GM19452 (cell line): ENCODE measurements at regions not wholly inside any gene's neighbourhood (a gene's known extent, or its start where the extent isn't known, plus 50 kb on each side); places are given as distances from the start of the nearest gene placed in this dataset.

Experiments used
- ATAC-seq: cut with Tn5 transposase; IDR thresholded peaks from one replicate; pipeline ENCODE4 v1.9.1; 2021; ENCODE audit not compliant: unreplicated experiment

GRCh38 chr16:55214412-55214811, 109.6 kb upstream of the IRX6 start:
- no peak for ATAC-seq

DNA sequence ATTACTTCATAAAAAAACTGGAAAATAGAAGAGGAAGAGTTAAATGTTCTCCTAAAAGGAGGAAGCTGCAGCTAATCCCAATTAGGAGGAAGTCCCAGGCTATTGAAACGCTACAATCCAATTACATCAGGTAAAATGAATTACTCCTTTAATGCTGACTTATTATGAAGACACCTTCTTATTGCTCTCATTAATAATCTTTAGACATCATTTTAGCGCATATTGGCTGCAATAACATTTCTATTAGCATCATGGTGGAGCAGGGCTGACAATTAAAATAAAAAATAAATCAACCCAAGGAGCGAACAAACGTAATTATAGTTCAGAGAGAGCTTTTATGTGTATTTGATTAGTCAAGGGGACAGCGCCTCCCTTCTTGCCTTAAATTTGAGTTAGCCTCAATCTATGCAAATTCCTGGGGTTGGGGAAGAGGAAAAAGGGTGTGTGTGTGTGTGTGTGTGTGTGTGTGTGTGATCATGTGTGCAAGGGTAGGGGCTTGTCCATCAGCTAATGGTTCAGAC, 109.0 kb upstream of the IRX6 start:
- ATAC-seq: no peak

- ATAC-seq: no peak
Measured at GRCh38 chr16:55217392-55217791, 106.6 kb upstream of the IRX6 start.

- no peak for ATAC-seq
Measured at GRCh38 chr16:55221836-55222235, 102.2 kb upstream of the IRX6 start.

DNA sequence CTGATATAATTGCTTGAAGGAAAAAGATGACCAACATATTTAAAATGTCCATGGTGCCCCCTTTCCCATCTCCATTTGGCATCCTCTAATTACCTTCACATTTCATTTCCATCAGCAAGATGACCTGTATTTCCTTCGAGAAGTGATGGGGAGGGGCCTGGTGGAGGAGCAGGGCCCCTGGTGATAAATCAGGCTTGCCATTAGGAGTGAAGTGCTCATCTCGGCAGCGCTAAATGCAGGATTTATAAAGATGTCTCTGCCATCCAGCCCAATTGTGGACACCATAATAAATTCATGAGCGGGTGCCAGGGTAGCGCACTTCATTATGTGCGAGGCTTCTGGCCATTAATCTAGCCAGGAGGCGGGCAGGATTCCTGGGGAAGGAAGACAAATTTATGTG, 101.5 kb upstream of the IRX6 start:
- ATAC-seq: no peak

DNA sequence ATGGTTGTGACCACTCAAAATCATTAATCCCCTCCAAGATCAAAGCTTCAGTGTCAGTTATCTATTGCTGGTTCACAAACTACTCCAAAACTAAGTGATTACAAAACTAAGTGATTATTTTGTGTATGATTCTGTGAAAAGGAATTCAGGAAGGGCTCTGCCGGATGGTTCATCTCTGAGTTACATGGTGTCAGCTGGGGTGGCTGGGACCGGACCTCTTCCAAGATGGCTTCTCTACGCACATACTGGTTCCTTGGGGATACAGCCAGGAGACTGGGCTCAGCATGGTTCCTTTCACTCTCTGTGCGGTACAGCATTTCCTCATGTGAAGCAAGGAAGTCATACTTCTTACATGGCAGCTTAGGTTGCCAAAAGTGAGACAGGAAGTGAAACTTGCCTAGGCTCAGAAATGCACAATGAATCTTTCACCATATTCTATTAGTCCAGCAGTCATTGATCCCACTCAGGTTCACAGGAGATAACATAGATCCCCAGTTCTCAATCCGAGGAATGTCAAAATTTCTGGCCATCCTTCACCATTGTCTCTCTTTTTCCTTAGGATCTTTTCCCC, 97.9 kb upstream of the IRX6 start:
- ATAC-seq: no peak

DNA sequence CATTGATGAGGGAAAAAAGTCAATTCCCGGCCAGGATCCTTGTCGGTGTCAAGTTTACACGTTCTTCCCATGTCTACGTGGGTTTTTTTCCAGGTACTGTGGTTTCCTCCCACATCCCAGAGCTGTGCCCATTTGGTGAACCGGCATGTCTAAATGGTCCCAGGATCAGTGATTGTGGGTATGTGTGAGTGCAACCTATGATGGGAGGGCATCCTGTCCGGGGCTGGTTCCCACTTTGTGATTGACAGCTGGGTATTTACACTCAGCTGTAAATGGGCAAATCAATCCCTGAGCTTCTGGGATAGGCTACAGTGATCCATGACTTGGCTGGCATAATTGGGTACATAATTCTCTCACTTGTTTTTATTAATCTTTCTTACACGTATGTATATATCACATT, 91.2 kb upstream of the IRX6 start:
- ATAC-seq: no peak

DNA sequence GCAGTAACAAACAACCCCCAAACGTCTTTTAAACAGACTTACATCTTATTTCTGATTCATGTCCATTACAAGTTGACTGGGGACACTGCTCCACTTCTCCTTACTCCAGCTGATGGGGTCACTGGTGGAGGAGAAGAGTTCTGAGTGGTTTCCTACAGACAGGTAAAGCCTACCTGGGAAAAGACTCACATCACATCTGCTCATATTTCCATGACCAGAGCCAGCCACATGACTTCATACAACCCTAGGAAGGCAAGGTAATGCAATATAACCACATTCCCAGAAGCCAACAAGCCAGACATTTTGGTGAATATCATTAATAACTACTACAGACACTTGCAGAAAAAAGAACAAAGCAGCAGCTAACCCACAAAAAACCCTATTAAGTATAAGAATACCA, 90.5 kb upstream of the IRX6 start:
- no peak for ATAC-seq

DNA sequence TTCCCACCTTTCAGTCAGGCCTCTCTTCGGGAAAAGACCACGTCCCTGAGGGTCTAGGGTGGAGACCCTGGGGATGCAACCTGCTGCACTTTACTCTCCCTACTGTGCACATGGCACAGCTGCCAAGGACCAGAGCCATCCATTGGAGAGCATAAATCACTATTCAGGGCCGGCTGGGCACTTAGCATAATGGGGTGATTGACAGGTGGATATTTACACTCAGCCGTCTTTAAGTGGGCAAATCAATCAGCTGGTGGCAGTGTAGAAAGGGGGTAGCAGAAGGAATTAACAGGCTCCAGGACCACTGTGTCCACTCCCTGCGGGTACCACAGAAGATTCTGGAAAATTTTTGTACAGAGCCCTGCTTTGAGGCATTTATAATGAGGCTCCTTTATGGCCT, 87.3 kb upstream of the IRX6 start:
- ATAC-seq: no peak

DNA sequence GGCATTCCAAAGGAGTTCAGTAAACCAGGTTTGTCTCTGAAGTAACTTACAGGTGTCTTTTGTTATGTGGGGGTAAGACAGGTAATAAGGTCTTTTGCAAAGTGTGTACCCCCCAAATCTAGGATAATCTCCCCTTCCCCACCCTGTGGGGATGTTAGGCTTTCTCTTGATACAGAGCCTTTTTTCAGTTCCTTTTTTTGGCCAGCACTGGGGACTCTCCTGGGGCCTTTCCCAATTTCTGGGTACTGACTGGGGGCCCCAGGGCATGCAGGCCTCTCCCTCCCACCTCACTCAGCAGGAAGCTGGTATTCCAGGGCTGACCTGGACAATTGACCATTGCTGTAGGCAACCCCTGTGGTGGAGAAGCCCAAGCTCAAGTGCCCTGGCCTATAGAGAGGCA, 84.3 kb upstream of the IRX6 start:
- no peak for ATAC-seq

DNA sequence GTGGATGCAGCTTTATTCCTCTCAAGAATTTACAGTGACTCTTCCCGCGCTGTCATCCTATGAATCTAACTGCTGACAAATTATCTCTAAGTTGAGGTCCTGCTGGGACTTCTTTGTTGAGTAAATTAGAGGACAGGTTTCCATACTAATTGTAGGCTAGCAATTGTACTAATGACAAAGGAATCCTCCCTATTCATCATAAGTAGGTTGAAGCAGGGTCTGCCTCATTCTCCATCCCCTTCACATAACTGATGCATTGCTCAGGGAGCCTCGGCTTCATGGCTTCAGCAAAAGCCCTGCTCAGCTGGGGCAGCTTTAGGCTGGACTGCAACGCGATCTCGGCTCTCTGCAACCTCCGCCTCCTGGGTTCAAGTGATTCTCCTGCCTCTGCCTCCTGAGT, 83.1 kb upstream of the IRX6 start:
- no peak for ATAC-seq

DNA sequence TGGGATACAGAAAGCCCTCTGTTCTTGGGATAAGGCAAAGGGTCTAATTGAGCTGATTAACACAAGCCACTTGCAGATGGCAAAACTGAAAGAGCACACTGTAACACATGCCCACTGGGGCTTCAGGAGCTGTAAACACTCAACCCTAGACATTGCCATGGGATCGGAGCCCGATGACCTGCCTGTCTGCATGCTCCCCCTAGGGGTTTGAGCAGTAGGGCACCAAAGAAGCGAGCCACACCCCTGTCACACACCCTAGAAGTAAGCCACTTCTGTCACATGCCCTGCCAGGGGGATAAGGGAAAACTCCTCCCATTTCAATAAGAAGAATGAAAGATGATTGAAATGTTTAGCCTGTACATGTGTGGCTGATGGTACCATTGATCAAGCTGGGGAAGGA, 81.3 kb upstream of the IRX6 start:
- no peak for ATAC-seq

- ATAC-seq: no peak
Measured at GRCh38 chr16:55248058-55248457, 75.9 kb upstream of the IRX6 start.

DNA sequence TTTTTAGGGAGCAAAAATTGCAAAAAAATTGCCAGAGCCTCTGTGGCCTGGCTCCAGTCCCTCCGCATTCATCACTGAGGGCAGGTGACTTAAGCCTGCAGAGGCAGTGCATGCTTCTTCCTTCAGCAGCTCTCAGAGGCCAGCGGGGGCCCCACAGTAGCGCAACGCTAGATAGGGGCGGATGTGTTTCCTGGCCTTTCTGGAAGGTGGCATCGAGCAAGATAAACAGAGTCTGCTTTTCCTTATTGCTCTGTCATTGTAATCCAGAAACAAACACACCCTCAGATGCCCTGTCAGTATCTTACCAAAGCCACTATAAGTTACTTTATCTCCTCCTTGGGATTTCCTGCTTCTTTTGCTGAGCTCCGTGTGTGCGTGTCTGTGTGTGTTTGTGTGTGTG, 75.5 kb upstream of the IRX6 start:
- no peak for ATAC-seq

GRCh38 chr16:55249361-55249760, 74.6 kb upstream of the IRX6 start:
- no peak for ATAC-seq

GRCh38 chr16:55249936-55250335, 74.1 kb upstream of the IRX6 start:
- no peak for ATAC-seq

GRCh38 chr16:55250701-55251100, 73.3 kb upstream of the IRX6 start:
- ATAC-seq: no peak

GRCh38 chr16:55251151-55251550, 72.9 kb upstream of the IRX6 start:
- no peak for ATAC-seq

DNA sequence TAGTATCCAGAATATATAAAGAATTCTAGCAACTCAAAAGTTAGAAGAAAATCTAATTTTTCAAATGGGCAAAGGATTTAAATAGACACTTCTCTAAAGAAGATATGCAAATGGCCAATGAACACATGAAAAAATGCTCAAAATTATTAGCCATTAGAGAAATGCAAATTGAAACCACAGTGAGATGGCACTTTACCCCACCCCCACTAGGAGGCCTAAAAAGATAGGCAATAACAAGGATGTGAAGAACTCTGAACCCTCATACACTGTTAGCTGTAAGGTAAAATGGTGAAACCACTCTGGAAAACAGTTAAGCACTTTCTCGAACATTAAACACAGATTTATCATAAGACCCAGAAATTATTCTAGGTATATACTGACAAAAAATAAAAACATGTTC, 71.4 kb upstream of the IRX6 start:
- no peak for ATAC-seq

DNA sequence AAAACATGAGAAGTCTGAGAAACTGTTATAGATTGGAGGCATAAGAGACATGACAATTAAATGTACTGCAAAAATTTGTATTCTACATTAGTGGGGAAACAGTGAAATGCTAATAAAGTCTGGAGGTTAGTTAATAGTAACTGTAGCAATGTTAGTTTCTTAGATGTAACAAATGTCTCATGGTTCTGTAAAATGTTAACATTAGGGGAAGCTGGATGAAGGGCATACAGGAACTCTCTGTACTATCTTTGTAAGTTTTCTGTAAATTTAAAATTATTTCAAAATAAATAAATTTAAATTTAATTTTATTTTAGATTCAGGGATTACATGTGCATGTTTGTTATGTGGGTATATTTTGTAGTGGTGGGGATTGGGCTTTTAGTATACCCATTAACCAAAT, 70.0 kb upstream of the IRX6 start:
- ATAC-seq: no peak

DNA sequence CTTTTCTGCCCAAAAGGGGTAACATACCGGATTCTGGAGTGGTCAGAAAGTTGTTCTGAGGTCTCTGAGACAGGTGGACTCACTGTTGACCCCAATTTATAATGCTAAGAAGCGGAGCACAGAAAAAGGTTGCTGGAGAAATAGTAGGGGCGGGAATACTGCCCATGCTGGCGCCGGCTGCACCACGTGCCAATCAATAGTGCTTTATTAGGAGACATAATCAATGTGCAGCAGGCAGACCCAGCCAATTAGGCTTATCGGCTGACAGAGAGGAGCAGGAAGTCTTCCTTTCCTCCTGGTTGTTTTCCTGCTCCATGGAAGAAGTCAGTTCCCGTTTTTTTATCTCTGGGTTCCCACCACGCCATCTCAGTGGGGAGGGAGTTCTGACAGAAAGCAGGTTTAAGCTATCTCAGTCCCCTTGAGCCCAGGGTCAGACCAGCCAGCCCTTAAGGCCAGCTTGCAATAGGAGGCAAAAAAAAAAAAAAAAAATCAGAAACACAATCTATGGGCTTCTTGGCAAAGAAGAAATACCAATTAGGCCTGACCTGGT, 68.2 kb upstream of the IRX6 start:
- no peak for ATAC-seq

DNA sequence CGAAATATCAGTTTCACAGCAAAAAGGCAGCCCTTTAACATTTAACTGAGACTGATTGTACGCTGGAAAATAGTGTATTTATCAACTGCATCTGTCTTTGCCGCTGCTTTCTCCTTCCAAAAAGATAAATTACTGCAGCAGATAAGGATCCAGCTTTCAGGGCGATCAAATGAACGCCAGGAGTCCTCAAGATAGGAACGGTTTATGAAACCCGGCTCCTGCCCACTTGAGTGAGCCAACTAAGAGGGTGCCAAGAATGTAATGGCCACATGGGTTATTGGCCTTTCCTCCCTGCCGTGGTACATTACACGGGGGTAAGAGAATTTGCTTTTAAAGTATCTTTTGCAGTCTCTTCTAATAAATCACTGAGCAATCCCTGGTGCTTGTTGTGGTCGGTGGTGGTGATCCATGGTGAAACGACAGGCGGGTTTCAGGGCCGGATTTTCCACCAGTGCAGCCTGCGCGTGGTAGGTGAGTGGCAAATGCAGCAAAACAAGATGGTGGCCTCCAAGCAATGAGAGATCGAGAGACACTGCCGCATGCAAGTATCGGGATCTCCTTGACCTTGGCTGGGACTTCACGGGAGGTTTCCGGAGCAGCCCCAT, 67.5 kb upstream of the IRX6 start:
- ATAC-seq: no peak
